EL (cell line): ENCODE measurements at regions not wholly inside any gene's neighbourhood (a gene's known extent, or its start where the extent isn't known, plus 50 kb on each side); places are given as distances from the start of the nearest gene placed in this dataset.

Source experiments
- DNase-seq: peaks from one replicate; pipeline ENCODE4 v3.0.0-alpha.2; 2016

DNA sequence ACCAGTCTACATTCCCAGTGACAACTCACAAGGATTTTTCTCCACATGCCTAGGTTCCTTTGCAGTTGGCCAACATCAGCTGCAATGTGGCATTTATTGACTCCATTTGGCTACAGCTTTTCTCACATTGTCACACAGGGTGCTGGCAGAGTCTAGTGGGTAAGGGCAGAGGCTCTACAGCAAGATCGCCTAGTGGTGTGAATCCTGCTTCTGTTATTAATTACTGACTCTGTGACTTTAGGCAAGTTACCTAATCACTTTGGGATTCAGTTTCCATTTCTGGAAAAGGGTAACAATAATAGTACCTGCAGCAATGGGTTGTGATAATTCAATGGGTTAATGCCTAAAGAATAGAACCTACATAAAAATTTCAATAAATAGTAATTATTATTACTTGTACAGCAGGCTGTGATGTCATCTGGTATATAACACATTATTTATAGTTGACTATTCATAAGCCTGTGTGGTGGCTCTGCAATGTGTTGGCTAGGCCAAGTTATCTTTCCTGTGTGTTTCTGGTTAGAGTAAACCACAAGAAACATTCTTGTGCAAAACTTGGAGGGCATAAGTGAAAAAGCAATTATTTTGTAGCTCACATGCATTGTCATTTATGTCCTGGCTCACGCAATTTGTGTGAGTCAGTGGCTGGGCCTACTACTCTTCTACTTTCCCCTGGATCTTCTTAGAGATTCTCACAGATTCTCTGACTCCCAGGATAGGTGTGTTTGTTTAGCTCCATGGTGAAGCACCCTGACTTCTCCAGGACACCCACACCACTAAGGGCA lies 59.5 kb downstream of the PTGS2 start:
- peak; percentile 81 for DNase-seq

DNA sequence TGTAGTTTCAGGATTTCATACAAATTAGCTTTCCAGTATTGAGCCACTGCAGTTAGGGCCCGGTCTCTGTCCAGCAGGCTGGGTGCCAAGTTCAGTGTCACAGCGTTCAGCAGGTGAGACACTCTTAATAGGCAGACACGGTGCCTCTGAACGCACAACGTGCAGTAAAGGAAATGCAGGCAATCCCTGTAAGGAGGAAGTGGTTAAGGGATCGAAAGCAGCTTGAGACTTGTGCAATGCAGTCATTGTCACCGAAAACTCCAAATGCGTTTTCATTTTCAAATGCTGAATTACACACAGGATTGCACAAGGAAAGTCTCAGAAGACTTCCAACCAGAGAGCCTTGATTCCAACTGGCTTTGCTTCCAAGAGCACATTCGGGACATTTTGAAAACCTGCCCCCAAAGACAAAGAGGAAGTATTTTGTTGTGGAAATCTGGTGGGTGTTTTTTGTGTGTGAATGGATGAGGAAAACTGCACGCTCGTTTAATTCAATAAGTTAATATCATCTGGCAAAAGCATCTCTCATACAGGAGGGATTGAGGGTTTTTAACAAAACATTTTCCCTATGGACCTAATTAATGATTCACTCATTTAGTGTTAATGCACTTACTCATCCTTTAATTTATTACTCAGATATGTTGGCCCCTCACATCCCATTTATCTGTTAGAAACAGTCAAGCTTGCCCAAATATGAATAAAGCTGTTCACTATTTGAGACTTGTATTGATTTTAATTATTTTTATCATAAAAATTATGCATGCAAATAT lies 61.6 kb downstream of the PTGS2 start:
- DNase-seq, result peak; percentile 47

DNA sequence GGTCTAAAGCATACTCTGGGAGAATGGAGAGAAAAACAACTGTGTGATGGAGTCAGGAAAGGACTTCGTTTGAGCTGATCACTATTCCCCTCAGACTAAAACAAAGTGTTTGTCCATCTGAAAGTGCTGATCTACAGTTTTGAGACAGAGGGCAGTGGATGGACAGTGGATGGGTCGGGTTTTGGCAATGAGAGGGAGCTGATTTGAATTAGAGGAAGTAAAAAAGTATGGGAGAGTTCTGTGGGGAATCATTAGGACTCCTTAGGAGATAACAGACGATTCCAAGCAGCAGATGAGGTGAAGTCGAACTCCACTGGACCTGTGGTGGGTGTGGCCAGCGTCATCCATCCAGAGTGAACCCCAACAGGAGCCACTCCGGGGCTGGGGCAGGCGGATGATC lies 62.3 kb downstream of the PTGS2 start:
- peak; percentile 6 for DNase-seq

GRCh38 chr1:186616511-186616910 lies 63.7 kb downstream of the PTGS2 start:
- DNase-seq, result no peak

- no peak for DNase-seq
Measured at GRCh38 chr1:186615332-186615731, 64.9 kb downstream of the PTGS2 start.

DNA sequence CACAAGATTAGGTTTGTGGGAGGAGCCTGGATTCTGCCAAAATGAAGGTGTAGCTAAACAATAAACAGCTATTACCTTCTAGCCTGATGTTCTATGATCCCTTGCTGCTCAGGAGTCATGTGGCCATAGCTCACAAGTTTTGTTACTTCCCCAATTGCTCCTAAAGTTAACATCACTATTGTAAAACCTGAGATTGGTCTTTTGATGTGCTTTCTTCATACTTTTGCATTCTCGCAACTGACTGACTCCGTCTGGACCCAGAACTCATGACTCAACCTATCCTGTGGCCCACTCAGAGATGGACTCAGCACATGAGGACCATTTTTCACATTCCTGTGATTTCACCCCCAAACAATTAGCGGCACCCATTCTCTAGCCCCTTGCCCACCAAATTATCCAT lies 69.1 kb downstream of the PTGS2 start:
- no peak for DNase-seq

DNA sequence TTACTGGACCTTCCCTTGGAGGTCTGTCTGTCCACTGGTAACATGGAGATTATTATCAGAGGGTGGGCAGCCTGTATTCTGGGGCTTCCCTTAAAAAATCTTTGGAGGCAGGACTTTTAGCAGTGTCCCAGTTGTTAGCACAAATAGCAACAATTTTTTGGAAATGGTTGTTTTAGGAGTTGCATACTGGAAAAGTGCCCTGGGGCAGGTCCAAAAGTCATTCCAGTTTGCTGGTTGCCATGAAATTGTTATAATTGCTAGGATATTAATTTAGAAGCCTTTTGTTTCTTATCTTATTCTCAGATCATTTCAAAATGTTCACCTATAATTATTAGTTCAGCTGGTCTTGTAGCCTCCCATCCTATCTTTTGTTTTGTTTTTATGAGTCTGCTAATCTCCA lies 71.0 kb downstream of the PTGS2 start:
- DNase-seq, result no peak

DNA sequence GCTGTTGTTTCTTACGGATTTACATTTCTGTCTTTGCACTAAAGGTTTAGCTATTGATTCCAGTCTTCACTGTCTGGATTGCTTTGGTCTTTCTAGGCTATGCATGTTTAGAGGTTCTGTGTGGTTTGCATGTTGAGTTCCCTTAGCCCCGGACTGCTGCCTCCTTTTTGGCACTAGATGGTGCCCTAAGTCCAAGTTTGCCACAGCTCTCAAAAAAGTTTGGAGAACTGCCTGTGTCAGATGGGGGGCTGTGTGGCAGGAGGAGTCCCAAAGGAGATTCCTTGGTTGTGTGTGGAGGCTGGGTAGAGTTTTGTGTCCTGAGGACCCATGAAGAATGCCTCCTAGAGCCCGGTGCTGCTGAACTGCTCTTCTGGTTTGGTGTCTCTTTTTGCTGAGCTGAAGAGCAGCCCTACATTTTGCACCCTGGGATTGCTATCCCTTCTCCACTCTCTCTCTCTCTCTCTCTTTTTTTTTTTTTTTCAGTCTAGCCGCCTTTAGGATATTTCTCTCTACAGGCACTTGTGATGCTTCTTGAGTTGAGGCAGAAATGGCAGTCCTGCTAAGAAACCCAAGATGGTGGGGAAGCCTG lies 74.4 kb downstream of the PTGS2 start:
- DNase-seq, result peak; percentile 62

GRCh38 chr1:186595969-186596368 lies 84.3 kb downstream of the PTGS2 start:
- peak; percentile 16 for DNase-seq

- no peak for DNase-seq
Measured at GRCh38 chr1:186578325-186579016, 101.8 kb downstream of the PTGS2 start.

- DNase-seq, result no peak
Measured at GRCh38 chr1:186577633-186578032, 102.6 kb downstream of the PTGS2 start.

DNA sequence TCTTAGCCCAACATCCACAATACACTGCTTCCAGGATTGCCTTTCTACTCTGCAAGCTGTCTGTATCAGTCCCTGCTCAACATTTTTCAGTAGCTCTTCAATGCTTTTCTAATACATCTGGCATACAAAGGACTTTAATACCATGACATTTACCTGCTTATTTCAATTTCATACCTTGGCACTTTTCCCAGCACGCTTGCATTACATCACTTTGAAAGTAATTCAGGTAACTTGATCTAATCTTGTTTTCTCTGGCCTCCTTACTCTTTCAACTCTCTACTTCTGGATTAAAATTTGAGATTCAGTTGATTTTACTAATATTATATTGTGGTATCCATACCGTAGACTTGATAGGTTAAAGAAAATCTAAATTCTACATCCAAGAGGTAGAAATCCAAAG lies 103.0 kb downstream of the PTGS2 start:
- no peak for DNase-seq

DNA sequence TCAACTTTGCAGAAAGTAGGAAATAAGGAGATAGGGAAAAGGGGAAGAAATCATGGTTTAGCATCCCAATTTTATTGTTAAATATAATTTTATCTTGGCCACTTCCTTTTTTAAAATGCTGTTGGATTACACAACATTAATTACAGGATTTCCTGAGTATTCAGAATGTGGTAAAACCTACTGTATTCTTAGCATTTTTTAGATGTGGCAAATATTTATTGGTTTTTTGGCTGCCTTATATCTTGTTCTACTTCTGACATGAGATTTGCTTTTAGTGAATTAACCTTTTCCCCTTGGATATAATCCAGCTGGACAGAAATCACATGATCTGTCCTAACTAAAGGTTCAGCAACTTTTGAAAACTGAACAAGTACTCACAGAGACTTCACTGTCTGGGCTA lies 104.9 kb downstream of the PTGS2 start:
- DNase-seq, result peak; percentile 69

DNA sequence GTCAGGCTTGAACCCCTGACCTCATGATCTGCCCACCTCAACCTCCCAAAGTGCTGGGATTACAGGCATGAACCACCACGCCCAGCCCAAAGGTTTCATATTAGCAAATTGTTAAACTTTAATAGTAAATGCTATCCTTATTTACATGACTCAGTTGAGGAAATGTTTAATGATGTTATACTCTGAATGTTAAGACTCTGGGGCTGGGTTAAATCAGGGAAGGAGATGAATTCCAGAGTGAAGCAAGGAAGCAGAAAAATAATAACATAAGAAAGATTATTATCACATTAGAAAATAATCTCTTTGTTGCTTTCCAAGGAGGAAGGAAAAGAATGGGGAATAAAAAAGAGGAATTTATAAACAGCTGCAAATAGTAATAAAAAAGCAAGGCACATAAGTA lies 105.3 kb downstream of the PTGS2 start:
- peak; percentile 2 for DNase-seq

GRCh38 chr1:186572509-186572908 lies 107.7 kb downstream of the PTGS2 start:
- no peak for DNase-seq

DNA sequence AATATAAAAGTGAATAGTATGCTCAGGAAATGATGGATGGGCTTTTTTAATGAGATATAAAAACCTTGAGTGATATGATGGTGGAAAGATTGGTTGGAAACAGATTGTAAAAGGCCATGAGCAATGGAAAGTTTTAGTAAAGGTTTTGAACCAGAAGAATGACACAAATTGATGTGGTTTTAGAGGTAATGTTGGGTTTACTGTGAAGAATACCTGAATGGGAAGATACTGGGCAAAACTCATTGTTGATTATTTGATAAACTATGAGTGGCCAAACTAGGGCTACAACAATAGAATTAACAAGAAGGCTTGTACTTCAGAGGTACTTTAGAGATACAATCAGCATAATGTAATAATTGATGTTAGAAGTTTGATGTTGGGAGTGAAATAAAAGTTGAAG lies 108.5 kb downstream of the PTGS2 start:
- no peak for DNase-seq

GRCh38 chr1:186569856-186570255 lies 108.9 kb upstream of the PDC start:
- no peak for DNase-seq

DNA sequence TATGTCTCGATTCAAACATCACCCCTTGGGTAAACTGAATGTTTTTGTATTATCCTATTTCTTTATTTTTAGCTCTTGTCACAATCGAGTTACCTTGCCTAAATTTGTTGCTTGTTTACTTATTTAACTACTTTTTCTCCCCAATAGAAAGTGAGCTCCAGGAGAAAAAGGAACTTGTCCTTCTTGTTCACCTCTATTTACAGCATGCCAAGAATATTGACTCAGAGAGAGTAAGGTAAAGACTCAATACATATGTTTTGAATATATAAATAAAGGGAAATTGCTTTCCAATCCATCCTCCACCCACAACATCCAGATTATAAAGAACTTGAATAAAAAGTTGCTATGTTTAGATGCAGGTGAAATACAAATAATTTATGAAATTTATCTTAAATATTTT lies 107.3 kb upstream of the PDC start:
- DNase-seq, result no peak

- DNase-seq, result peak; percentile 33
Measured at GRCh38 chr1:186566140-186566855, 105.4 kb upstream of the PDC start.

- no peak for DNase-seq
Measured at GRCh38 chr1:186564582-186564981, 103.7 kb upstream of the PDC start.

DNA sequence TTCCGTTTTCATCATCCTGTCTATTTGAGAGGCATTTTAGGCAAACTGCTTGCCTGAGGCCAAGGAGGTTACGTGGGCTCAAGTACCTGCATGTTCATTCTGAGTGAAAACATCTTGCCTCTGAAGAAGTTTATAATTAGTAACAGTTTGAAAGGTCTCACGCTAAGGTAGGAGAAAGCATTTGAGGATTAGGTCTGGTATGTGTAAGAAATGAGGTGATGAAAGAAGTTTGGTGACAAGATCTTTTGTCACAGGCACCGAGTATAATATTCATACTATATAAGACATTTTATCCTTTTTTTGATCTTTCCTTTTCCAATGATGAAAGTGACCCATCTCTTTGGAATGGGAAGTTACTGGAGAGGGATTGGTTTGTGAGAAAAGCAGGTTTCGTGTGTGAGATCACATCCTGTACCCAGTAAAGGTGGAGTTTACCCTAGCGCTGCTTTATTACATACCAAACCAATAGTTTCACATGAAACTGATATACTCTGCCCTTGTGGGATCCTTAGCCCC lies 98.7 kb upstream of the PDC start:
- peak; percentile 80 for DNase-seq

DNA sequence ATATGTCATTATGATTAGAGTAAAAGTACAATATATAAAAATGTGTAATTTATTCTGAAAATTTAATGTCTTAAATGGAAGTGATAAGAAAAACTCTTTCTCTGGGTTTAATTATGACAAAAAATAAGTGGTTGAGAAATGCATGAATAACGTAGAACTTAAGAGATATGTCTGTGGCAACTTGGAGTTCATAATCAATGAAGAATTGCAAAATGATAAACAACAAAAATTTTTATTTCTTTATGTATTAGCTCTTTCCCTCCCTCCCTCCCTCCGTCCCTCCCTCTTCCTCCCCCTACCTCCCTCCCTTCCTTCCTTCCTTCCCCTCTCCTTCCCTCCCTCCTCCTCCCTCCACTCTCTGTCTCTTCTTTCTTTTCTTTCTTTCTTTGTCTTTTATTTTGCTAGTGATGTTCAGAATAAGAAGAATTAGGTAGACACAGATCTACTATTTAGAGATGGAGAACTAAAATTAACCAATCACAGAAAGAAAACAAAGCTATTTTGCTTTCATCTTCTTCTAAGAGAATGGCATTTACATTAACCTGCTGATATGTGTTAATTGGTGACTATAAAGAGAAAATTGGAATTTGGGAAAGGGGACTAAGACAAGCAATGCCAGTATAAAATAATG lies 96.3 kb upstream of the PDC start:
- DNase-seq, result no peak
